NCI-H524 (cell line): ENCODE measurements at regions not wholly inside any gene's neighbourhood (a gene's known extent, or its start where the extent isn't known, plus 50 kb on each side); places are given as distances from the start of the nearest gene placed in this dataset.

ENCODE experiments used
- DNase-seq, 2 experiments: peaks; one replicate each; lab custom pipeline; 2025; lab: John Stamatoyannopoulos, UW

- no peak for DNase-seq
Measured at GRCh38 chr6:95071464-95071863, 505.9 kb upstream of the MANEA start.

DNA sequence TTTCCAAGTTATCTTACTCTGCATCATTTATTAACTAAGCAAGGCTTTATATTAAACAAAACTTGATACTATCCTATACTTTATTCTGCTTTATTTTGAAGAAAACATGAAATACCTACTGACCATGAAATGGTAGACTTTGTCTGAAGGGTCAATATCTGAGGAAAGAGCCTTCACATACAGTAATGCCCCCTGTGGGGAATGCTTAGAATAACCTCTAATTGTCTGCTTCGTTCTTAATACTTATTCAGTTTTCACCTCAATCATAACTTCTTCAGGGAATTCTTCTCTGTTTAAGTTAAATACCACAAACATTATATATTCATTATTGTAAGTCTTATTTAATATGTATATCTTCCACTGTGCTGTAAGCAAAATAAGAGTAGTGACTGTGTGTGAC lies 498.9 kb upstream of the MANEA start:
- peak in 1 of 2 experiments; percentile 5 for DNase-seq

DNA sequence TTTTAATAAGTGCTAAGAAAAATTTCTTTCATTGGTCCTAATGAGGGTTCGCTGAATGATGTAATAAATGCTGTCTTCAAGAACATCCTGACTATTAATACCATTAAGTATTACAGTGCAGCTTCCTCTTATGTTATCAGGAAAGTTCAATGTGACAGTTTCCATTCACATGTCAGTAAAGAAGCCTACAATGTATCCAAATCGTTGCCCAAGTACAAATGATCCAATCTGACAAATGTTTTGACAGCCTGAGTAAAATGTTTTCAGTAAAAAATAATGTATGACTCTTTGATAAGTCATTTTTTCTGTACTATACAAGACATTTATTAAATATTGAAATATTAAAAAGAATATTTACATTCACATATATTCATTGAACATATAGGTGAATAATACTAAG lies 496.1 kb upstream of the MANEA start:
- no peak for DNase-seq

DNA sequence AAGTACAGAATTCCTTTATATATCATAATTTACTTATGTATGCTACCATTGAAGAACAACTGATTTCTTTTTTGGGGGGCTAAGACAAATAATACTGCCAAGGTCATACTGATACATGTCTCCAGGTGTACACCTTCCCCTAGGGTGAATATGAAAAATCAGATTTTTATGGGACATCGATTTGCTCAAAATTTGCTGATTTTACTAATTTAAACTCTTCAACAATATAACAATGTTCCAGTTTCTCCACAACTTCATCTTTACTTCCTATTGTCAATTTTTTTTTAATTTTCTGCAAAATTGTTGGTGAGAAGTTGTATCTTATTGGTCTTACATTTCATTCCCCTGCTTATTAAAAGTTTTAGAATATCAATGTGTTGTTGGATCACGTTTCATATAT lies 495.4 kb upstream of the MANEA start:
- no peak for DNase-seq

- peak in 1 of 2 experiments; percentile 3 for DNase-seq
Measured at GRCh38 chr6:95083506-95083905, 493.8 kb upstream of the MANEA start.

DNA sequence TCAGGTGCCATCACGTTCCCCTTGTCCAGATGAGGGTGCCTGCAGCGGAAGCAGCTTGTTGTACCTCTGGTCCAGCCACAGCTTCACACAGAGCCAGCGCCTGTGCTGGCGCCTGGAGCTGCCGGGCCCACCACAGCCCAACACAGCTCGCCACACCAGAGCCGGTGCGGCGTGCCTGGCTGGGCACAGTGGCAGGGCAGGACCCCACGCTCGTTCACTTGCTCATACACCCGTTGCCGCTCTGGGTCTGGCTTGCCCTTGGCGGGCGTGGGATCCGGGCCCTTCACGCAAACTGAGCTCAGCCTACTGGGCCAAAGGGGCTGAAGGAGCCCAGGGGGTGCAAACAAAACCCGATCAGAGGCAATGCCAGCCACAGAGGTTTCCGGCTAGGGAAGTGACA lies 492.5 kb upstream of the MANEA start:
- no peak for DNase-seq

DNA sequence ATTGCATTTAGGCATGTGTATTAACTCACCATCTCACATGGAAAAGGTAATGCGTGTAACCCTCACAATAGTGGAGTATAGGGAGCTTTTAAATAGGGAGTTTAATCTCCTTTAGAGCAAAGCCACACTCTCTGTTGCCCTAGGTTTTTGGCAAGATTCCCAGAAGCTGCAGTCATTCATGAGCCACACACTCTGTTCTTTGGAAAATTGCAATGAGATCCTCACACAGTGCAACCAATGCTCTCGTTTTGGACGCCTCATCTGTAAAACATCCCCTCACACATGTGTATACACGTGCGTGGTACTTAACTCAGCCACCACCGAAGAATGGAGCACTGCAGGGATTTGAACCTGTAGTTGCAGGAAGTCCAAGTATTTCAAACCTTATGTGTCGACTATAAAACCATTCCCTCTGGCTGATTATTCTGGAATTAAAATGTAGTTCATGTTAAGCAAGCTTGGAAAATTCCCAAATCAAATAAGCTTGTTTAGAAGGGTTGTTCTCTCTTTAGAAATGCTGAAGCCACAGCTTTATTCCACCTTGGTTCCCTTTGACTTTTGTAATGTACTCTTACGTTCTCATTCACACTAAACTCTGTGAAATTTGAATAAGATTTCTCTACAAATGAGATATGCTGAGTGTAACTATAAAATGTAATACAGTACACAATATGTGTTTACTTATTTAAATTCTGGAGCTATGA lies 489.8 kb upstream of the MANEA start:
- DNase-seq, result peak; percentile 84 to 95

- peak; percentile 31 to 68 for DNase-seq
Measured at GRCh38 chr6:95091823-95092436, 485.4 kb upstream of the MANEA start.

DNA sequence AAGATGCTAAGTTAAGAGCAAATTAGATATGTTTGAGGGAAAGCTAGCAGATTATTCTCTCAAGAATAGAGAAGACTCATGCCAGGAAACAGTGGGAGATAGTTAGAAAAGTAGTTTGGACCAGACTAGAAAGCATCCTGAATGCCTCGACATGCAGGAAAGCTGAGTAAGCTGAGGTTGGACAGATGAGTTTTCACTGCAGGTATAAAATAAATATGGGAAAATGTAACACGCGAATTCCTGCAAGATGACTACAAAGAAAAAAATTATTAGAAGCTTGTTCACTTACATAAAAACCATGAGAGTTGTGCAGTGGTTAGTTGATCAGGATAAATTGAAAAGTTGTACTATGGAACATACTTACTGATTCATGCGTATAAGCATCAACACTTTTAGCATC lies 484.2 kb upstream of the MANEA start:
- DNase-seq, result no peak

- DNase-seq, result no peak
Measured at GRCh38 chr6:95094751-95095663, 482.3 kb upstream of the MANEA start.

GRCh38 chr6:95095855-95096254 lies 481.5 kb upstream of the MANEA start:
- no peak for DNase-seq

DNA sequence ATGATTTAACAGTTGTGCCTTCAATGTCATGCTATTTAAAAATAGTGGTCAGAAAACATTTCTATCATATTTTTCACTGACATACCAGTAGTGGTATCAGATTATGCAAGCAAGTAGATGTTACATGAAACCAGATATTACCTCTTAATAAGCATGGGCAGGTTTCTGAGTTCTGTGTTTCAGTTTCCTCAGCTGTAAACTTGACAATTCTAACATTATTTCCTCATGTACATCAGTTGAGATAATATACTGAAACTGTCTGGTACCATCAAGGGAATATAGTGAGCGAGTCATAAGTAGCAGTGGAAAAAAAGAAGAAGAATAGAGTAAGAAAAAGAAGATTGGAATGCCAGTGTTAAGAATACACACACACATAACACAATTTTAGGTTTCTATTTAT lies 477.9 kb upstream of the MANEA start:
- no peak for DNase-seq

GRCh38 chr6:95109212-95109611 lies 468.1 kb upstream of the MANEA start:
- DNase-seq, result no peak

DNA sequence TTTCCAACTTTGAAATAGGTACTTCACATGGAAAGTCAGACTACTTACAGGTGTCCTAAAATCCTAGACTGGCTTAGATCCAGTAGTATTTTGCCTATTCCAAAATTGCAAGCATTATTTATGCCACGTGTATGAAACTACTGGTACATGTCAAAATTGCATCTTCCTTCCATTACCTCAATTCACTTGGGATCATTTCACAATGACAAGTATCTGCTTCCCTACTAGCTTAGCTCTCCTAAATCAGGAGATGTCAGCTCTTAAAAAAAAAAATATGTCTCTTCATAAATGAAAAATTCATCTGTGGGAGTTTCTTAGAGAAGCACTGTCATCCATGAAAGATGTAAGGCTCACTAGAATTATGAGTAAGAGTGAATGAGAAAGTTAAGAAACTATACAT lies 466.6 kb upstream of the MANEA start:
- DNase-seq, result no peak

DNA sequence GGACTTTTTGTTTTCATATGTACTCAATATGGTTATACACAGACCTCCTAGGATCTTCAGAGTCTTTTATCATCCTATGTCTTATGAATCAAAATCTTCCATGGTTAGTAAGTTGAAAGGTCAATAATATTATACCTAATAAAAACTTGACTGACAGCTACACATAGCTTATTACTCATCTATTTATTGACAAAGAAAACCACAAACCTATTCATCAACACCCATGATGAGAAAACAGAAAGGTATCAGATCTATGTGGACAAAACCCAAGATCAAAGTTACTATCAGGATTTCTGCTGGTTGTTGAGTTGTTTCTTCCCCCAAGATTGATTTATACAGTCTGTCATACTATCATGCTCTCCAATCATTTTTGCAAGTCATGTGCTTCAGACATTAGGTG lies 460.1 kb upstream of the MANEA start:
- DNase-seq, result no peak

DNA sequence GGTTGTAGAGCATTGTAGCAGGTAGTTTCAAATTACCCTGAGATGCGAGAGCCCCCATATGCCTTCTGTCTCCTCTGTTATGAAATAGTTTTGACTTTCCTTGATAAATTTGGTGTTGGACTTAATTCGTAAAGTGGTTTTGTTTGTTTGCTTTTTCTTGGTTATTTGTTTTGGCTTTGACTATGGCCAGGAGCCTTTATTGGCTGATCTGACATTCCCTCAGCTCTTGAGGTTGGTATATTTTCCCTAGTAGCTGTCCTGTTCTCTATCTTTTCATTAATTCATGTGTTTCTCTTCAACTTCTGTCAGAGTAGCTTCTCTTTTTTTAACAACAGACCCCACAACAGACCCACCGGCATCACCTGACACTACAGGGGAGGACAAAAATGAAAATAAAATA lies 457.4 kb upstream of the MANEA start:
- no peak for DNase-seq

- DNase-seq, result no peak
Measured at GRCh38 chr6:95120984-95121383, 456.4 kb upstream of the MANEA start.

GRCh38 chr6:95127261-95127660 lies 450.1 kb upstream of the MANEA start:
- DNase-seq, result no peak

DNA sequence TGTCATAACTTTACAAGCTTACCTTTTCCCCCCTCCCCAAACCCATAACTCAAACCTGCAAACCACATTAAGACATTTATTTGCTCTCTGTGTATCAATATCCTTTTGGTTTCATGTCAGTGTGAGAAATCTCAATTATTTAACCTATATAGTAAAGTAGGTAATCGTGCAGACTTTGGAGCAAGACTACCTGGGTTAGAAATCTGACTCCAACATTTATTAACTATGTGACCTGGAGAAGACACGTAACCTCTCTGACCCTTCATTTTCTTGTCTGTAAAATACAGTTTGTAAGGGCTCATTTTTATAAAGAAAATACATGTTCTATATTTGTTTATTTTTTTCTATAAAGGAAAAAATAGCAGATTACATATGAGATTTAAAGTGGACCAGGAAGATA lies 448.9 kb upstream of the MANEA start:
- DNase-seq, result no peak

- no peak for DNase-seq
Measured at GRCh38 chr6:95128947-95129346, 448.4 kb upstream of the MANEA start.

GRCh38 chr6:95133578-95133977 lies 443.8 kb upstream of the MANEA start:
- DNase-seq, result peak; percentile 7 to 37

GRCh38 chr6:95135182-95135581 lies 442.2 kb upstream of the MANEA start:
- no peak for DNase-seq

GRCh38 chr6:95142101-95142500 lies 435.2 kb upstream of the MANEA start:
- no peak for DNase-seq
